DMS53 (cell line): ENCODE measurements at regions not wholly inside any gene's neighbourhood (a gene's known extent, or its start where the extent isn't known, plus 50 kb on each side); places are given as distances from the start of the nearest gene placed in this dataset.

ENCODE experiments used
- DNase-seq: peaks from one replicate; lab custom pipeline; 2025; lab: John Stamatoyannopoulos, UW

GRCh38 chr2:240284503-240285259, 144.2 kb upstream of the OTOS start:
- no peak for DNase-seq

DNA sequence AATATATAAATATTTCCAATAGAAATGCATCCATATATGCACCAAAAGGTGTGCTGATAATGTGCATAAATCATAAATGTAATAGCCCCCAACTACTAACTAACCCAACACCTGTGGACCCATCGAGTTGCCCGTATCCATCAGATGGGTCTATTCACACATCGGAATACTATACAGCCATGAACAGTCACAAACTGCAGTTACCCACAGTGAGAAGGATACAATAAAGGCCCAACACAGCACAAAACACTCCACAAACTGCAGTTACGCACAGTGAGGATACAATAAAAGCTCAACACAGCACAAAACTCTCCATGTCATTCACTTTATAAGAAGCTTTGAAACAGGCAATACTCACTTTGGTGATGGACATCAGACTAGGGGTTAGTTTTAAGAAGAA, 145.3 kb upstream of the OTOS start:
- DNase-seq: no peak

DNA sequence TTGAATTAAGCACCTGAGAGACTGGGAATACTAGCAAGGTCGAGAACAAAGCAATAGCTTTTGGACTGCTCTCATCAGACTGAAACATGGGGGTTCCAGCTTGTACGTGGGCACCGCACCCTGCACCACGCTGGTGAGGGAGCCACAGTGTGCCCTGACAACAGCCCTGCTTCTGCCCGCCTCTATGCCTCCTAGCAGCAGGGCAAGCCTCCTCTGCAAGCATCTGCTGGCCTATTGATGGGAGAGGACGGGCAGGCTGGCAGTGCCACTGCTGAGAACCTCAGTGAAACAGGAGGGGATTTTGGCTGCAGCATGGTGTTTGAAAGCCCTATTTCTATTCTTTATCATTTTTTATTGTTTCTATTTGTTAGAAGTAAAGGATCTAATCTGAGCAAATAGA, 146.1 kb upstream of the OTOS start:
- DNase-seq: no peak

GRCh38 chr2:240287011-240287410, 146.6 kb upstream of the OTOS start:
- no peak for DNase-seq

DNA sequence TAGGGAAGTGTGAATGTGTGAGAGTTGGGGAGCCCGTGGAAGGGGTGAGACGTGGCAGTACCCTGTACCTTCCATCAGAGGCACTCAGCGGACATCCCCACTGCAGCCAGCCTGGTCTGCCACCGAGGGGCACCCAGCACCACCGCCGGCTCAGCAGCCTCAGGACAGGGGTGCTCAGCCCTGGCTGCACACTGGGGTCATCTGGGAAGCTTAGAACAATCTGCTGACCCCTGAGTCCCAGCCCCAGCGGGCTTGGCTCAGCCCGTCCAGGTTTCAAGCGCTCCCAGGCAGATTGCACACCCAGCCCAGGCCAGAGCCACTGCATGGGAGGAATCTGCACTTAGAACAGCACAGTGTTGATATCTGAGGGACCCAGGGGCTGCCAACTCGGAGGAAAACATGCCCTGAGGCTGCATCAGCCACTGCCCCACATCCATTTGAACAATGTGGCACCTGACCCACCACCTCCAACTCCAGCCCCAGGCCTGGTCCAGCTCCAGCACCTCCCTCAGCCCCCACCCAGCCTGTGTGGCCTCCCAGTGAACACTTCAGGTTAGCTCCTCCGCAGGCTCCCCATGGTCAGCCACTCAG, 147.1 kb upstream of the OTOS start:
- no peak for DNase-seq

DNA sequence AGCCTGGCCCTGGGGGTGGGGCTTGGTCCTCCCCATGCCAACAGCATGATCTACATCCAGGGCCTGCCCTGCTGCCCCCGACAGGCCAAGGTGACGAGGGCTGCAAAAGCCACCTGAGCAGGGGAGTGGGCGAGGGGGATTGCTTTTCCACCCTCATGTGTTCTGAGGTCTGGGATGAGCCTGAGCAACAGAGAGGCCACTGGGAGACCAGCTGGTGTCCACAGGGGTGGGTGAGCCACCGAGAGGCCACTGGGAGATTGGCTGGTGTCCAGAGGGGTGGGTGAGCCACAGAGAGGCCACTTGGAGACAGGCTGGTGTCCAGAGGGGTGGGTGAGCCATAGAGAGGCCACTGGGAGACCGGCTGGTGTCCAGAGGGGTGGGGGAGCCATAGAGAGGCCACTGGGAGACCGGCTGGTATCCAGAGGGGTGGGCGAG, 147.4 kb upstream of the GPC1 start:
- no peak for DNase-seq

DNA sequence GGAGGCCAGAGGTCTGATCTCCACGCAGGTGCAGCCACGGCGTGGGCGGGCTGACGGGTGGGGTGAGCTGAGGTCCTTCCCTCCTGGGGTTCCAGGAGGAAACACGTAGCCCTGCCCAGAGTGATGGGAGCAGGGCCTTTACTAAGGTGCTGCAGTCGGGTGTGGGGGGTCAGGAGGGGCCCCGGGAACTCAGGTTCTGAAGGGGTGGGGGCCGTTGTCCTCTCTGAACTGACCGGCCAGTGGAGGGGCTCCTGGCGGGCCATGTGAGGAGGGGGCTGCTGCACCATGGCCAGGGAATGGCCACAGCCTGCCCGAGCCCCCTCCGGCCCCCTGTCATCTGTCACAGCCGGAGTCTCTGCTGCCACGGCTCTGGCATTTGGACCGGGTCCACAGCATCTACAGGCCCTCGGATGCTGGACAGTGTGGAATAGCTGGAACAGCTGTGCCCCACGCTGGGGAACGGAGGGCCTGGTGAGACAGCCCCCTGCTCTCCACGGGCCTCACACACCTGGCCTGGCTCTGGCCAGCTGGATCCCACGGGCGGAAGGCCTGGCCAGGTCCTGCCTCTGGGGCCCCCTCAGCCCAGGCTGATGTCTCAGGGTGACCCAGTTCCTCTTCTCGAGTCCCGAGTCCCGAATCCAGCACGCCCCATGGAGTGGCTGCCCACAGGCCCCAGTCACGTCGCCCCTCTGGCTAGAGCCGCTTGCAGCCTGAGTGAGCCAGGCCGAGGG, 145.6 kb upstream of the GPC1 start:
- DNase-seq: no peak

DNA sequence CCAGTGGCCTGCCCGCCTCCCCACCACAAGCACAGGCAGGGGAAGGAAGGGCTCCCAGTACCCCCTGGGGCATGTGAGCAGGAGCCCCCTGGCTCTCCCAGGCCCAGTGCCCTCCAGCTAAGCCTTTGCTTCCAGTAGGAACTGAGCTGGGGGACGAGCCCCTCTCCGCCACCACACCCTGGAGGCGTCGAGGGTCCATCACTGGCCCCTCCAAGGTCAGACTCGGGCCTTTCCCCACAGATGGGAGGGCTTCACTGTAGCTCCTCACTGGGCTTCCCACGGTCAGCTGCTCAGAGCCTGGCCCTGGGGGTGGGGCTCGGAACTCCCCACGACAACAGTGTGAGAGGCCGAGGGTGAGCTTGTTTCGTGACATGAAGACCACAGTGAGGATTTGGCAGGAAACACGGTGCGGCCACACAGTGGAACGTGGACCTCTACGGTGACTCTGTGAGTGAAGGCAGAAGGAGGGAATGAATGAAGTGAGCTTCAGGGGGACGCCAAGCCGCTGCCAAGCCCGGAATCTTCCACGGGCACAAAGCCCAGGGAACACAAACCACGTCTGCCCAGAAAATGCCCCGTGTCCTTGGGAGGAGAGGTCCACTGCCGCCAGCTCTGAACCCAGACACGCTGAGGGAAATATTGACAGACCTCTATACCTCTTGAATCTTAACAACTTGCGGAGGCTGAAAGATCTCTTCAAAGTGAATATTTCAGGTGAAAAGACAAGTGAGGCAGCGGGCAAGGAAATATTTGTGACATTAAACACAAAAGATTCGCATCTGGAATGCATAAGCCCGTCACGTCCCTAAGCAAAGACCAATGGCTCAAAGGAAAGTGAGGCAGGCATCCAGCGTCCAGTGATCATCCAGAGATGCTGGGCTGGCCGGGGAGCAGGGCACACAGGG, 144.8 kb upstream of the GPC1 start:
- no peak for DNase-seq

- DNase-seq: no peak
Observed at GRCh38 chr2:240291337-240292034, 144.0 kb upstream of the GPC1 start.

DNA sequence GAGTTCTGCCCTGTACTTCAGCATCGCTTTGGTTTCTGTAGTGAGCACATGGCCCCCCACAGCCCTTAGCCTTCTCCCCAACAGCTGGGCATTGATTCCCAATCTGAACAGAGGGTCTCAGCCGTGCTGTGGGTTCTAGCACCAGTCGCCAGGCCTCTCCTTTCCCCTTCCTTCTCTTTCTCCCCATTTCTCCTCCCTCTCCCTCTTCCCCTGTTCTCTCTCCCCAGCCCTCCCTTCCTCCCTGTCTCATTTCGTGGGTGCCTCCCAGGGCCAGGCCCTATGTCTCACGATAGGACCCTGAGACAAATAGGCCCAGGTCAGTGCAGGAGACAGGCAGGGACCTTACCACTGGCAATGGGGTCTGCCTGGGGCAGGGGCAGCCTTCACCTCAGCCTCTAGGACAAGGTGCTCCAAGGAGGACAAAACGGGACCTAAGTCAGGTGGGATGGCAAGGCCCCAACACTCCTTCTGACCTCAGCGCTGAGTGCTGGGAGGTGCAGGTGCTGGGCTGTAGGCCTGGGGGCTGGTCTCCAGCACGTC, 143.4 kb upstream of the GPC1 start:
- DNase-seq: no peak

DNA sequence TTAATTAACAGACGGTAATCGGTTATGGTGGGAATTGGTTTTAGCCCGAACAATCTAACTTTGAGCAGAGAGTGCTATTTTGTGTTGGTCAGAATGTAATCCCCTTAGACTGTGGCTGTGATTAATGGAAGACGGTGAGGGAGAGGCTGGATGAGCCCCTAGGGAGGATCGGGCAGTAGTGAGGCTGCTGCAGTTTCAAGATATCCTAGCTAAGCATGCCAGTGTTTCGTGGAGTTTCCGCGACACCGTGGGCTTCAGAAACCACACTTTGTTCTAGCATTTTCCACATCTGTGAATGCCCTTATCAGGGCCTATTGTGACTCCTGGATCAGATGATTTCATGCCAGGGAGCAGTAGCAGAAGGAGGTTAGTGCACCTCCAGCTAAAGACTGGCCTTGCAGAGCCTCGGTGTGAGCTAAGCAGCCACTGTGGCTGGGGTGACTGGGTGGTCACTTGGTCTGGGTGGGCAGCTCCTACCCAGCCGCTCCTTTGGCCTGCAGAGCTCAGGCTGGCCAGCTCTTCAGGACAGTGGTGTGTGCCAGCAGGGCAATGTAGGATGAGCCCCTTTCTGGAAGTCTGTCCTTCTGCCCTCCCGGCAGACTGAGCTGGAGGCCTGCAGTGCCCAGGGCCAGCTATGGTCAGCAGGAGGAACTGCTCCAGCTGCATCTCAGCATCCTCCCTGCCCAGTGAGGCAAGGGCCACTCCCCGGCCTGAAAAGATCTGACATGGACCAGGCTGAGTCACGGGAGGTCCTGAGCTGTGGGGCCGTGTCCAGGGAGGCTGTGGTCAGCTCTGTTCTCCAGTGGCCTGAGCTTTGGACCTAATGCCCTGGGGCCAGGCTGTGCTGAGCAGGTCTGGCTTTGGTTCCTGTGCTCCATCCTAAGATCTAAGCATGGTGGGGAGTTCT, 142.6 kb upstream of the GPC1 start:
- DNase-seq: no peak

DNA sequence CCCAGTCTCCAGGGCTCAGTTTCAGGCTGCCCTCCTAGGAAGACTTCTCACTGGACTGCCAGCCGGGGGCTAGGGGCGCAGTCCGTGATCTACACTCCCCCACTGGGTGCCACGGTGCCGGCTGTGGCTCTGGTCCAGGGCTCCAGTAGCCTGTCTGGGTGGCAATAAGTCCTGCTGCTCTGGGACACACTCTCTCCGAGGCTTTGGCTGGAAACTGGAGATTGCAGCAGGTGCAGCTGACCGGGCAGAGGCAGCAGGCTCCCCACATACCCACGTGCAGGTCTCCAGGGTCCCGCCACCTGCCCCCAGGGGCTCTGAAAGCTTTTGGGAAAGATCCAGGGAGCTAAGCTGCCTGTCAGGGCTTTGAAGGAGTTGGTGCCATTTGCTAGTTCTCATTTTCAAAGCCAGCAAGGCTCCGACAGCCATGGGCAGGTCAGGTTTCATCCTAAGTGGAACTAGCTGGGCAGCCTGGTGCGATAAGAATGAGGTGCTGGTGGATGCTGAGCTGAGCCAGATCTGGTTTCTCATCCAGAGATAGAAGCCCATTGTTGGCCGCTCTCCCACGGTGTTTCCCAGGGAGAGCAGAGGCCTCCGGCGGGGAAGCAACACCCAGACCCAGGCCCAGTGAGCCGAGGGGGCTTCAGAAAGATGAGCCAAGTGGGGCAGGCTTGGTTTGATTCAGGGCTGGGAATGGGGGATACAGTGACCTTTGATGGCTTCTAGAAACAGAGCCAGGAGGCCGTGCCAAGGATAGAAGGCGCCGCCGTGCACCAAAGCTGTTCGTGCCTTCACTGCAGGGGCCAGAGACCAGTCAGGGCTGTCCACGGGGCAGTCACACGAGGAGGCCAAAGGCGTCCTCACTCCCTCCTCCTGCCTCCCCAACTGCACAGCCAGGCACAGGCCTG, 141.7 kb upstream of the GPC1 start:
- no peak for DNase-seq

- no peak for DNase-seq
Observed at GRCh38 chr2:240294514-240294913, 140.9 kb upstream of the GPC1 start.

DNA sequence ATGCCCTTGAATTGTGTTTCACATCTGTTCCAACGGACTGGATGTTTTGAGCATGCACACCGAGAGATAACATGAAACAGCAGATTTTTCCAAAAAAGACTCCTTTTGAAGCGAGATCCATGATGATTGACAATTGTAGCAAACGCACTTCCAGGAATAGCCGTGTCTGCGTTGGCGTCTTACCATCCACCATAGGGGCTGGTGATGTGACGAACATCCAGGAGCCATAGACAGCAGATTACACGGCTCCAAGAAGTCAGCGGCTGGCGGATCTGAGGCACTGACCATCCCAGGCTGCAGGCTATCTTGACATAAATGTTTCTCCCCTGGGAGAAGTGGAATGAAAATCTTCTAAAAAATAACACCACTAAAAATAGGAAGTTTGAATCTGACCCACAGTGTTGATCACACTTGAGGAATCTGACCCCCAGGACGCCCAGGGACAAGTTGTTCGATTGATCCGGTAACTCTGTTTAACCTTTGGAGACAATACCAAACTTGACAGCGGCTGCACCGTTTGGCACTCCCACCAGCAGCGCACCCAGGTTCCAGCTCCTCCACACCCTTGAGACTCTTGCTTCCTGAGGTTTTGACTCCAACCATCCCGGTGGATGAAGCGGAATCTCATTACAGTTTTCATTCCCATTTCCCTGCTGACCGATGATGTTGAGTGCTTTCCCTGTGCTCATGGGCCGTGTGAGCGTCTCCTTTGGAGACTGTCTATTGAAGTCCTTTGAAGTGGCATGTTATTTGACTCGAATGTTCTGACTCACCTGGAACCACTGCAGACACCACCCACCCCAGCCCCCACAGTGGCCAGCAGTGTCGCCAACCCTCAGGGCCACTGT, 140.0 kb upstream of the GPC1 start:
- no peak for DNase-seq

DNA sequence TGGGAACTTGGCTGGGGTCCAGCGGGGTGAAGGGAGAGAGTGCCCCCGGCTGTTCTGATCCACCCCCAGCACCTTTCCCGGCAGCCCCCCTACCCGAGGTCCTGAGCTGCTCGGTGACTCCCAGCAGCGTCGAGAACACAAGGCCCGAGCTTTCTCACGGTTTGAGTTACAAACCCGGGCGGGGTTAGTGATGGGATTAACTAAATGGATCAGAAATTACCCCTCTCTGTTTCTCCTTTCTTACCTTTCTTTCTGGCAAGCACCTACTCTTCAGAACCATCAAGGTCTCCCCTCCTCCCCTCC, 139.4 kb upstream of the GPC1 start:
- no peak for DNase-seq

- no peak for DNase-seq
Observed at GRCh38 chr2:240296476-240297255, 138.8 kb upstream of the GPC1 start.

GRCh38 chr2:240297256-240298116, 138.0 kb upstream of the GPC1 start:
- no peak for DNase-seq
